DND-41 (cell line): ENCODE measurements at regions not wholly inside any gene's neighbourhood (a gene's known extent, or its start where the extent isn't known, plus 50 kb on each side); places are given as distances from the start of the nearest gene placed in this dataset.

ENCODE experiments used
- EZH2 ChIP-seq: IDR thresholded peaks from 3 replicates; pipeline ENCODE4 v1.6.1; 2012; ENCODE audit warnings: borderline replicate concordance, low read depth, mild to moderate bottlenecking, moderate library complexity, low read length, inconsistent platforms; ENCODE audit not compliant: severe bottlenecking
- TF ChIP-seq, protein P1 (sequence below): IDR thresholded peaks from 2 replicates; pipeline ENCODE4 v1.5.1; 2012; ENCODE audit warnings: borderline replicate concordance, low read length, moderate library complexity, mild to moderate bottlenecking; ENCODE audit not compliant: poor library complexity, severe bottlenecking; ENCODE audit errors: extremely low read depth

DNA sequence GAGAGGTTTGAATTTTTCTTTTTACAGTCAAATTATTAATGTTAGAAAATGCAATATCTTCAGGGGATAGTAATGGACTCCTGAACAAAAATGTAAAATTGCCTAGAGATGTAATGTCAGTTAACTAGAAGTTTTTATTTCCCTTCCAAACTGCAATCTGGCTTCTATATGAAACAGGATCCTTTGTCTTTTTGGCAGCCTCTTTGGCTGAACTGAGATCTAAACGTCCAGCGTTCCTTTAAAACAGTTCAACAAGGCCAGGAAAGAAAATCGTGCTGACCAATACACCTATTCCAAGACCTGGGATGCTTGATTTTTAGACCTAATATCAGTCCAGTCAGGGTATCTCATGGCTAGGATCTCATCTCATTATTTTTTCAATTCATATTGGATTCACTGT lies 245.5 kb downstream of the FIGN start:
- TF ChIP-seq, protein P1, sequence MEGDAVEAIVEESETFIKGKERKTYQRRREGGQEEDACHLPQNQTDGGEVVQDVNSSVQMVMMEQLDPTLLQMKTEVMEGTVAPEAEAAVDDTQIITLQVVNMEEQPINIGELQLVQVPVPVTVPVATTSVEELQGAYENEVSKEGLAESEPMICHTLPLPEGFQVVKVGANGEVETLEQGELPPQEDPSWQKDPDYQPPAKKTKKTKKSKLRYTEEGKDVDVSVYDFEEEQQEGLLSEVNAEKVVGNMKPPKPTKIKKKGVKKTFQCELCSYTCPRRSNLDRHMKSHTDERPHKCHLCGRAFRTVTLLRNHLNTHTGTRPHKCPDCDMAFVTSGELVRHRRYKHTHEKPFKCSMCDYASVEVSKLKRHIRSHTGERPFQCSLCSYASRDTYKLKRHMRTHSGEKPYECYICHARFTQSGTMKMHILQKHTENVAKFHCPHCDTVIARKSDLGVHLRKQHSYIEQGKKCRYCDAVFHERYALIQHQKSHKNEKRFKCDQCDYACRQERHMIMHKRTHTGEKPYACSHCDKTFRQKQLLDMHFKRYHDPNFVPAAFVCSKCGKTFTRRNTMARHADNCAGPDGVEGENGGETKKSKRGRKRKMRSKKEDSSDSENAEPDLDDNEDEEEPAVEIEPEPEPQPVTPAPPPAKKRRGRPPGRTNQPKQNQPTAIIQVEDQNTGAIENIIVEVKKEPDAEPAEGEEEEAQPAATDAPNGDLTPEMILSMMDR, result no peak
- TF ChIP-seq EZH2, result no peak
